GM13976 (cell line): ENCODE measurements at regions not wholly inside any gene's neighbourhood (a gene's known extent, or its start where the extent isn't known, plus 50 kb on each side); places are given as distances from the start of the nearest gene placed in this dataset.
"Not testable (repeated sequence)": the region's sequence is repeated elsewhere in the genome, so short reads cannot be mapped to it uniquely, and the experiment has no call there.

ENCODE experiments used
- DNase-seq: peaks from one replicate; pipeline ENCODE4 v3.0.0; 2012; ENCODE audit warnings: low spot score
- CTCF ChIP-seq: IDR thresholded peaks from 2 replicates; pipeline ENCODE4 v1.5.1; 2012; ENCODE audit warnings: borderline replicate concordance, mild to moderate bottlenecking; ENCODE audit not compliant: insufficient read depth; ENCODE audit errors: extremely low read depth, missing control alignments, control extremely low read depth
- in situ Hi-C: fragments of 300-500 bp; cut with MboI; formaldehyde crosslinking; loops from one replicate; pipeline ENCODE4 v1.12.0; 2022; ENCODE audit warnings: low sequenced_read_pairs, mixed read lengths, inconsistent platforms; ENCODE audit not compliant: unreplicated experiment

GRCh38 chr6:115441651-115442050 is 619.0 kb downstream of the FRK start:
- in situ Hi-C loops = no loop called here
- DNase-seq = no peak
- TF ChIP-seq CTCF = no peak

GRCh38 chr6:115415378-115415777 is 645.3 kb downstream of the FRK start:
- no peak for TF ChIP-seq CTCF
- no peak for DNase-seq
- in situ Hi-C loops = no loop called here

- DNase-seq, in situ Hi-C loops: not testable (repeated sequence)
Measured at GRCh38 chr6:115414916-115415315, 645.8 kb downstream of the FRK start.

GRCh38 chr6:115411756-115412155 is 648.9 kb downstream of the FRK start:
- no peak for DNase-seq
- no peak for TF ChIP-seq CTCF
- in situ Hi-C loops = no loop called here

GRCh38 chr6:115404446-115404845 is 656.2 kb downstream of the FRK start:
- no peak for TF ChIP-seq CTCF
- no peak for DNase-seq
- in situ Hi-C loops = no loop called here

- in situ Hi-C loops = no loop called here
Measured at GRCh38 chr6:115398607-115399006, 662.1 kb downstream of the FRK start.

More at GRCh38 chr6:115398607-115399006, 662.1 kb downstream of the FRK start:
- no peak for DNase-seq
- TF ChIP-seq CTCF = no peak
